Chondrocyte (in vitro differentiated cells): ENCODE measurements at regions not wholly inside any gene's neighbourhood (a gene's known extent, or its start where the extent isn't known, plus 50 kb on each side); places are given as distances from the start of the nearest gene placed in this dataset.
A peak's percentile ranks its signal among the peaks of the same experiment; 100 is the strongest.
"Not testable (repeated sequence)": the region's sequence is repeated elsewhere in the genome, so short reads cannot be mapped to it uniquely, and the experiment has no call there.

Source experiments
- DNase-seq: peaks from one replicate; pipeline ENCODE4 v3.0.0; 2021; ENCODE audit warnings: mixed read lengths, low spot score
- H3K27ac Mint-ChIP-seq: one replicate; pipeline ENCODE4 v1.8.0; 2021; ENCODE audit warnings: mild to moderate bottlenecking, moderate library complexity, mixed read lengths; ENCODE audit not compliant: unreplicated experiment
- H3K27me3 Mint-ChIP-seq: 2 replicates; pipeline ENCODE4 v1.8.0; 2021; ENCODE audit warnings: low read depth, mixed read lengths
- H3K36me3 Mint-ChIP-seq: 2 replicates; pipeline ENCODE4 v1.8.0; 2021; ENCODE audit warnings: low read depth, mixed read lengths
- H3K4me1 Mint-ChIP-seq: 2 replicates; pipeline ENCODE4 v1.8.0; 2021; ENCODE audit warnings: low read depth, mild to moderate bottlenecking, mixed read lengths
- H3K4me3 Mint-ChIP-seq: one replicate; pipeline ENCODE4 v1.8.0; 2021; ENCODE audit warnings: mild to moderate bottlenecking, moderate library complexity, mixed read lengths; ENCODE audit not compliant: unreplicated experiment
- H3K9me3 Mint-ChIP-seq: 2 replicates; pipeline ENCODE4 v1.8.0; 2021; ENCODE audit warnings: low read depth, mixed read lengths
- CTCF ChIP-seq: fragments of 200-600 bp; sonication (generic); IDR thresholded peaks from 2 replicates; pipeline ENCODE4 v1.5.0; 2021; ENCODE audit warnings: antibody characterized with exemption, mild to moderate bottlenecking, moderate library complexity

- no peaks in the 10 kb centered on the region for H3K9me3 Mint-ChIP-seq
- peak overlapping the region; percentile 33 for H3K4me3 Mint-ChIP-seq
- no peak for DNase-seq
- H3K4me1 Mint-ChIP-seq, result peaks cover 83% of the 10 kb centered on the region
- H3K27ac Mint-ChIP-seq, result peak overlapping the region; percentile 88
- H3K36me3 Mint-ChIP-seq, result no peaks in the 10 kb centered on the region
- no peaks in the 10 kb centered on the region for H3K27me3 Mint-ChIP-seq
- TF ChIP-seq CTCF, result no peak
Observed at GRCh38 chr5:60495644-60496520, 204.1 kb downstream of the DEPDC1B start.

- Mint-ChIP-seq H3K27me3 (no peaks in the 10 kb centered on the region), H3K4me1 (peaks cover 90% of the 10 kb centered on the region), H3K36me3 (no peaks in the 10 kb centered on the region), H3K27ac (peak overlapping the region; percentile 79), H3K9me3 (no peaks in the 10 kb centered on the region), H3K4me3 (peak overlapping the region; percentile 33)
- no peak for TF ChIP-seq CTCF
- no peak for DNase-seq
Observed at GRCh38 chr5:60494635-60495034, 205.3 kb downstream of the DEPDC1B start.

- no peaks in the 10 kb centered on the region for H3K36me3 Mint-ChIP-seq
- H3K27me3 Mint-ChIP-seq, result no peaks in the 10 kb centered on the region
- peak overlapping the region; percentile 79 for H3K27ac Mint-ChIP-seq
- peak overlapping the region; percentile 33 for H3K4me3 Mint-ChIP-seq
- peaks cover 90% of the 10 kb centered on the region for H3K4me1 Mint-ChIP-seq
- no peak for DNase-seq
- H3K9me3 Mint-ChIP-seq, result no peaks in the 10 kb centered on the region
- no peak for TF ChIP-seq CTCF
Observed at GRCh38 chr5:60494144-60494543, 205.8 kb downstream of the DEPDC1B start.

- Mint-ChIP-seq H3K27ac (peak overlapping the region; percentile 86), H3K4me1 (peaks cover 90% of the 10 kb centered on the region), H3K27me3 (no peaks in the 10 kb centered on the region), H3K4me3 (peak overlapping the region; percentile 45), H3K9me3 (no peaks in the 10 kb centered on the region), H3K36me3 (no peaks in the 10 kb centered on the region)
- DNase-seq, result no peak
- TF ChIP-seq CTCF, result no peak
Observed at GRCh38 chr5:60493372-60493771, 206.6 kb downstream of the DEPDC1B start.

GRCh38 chr5:60492958-60493357 lies 207.0 kb downstream of the DEPDC1B start:
- Mint-ChIP-seq H3K4me3 (peak overlapping the region; percentile 45), H3K36me3 (no peaks in the 10 kb centered on the region), H3K27ac (peak overlapping the region; percentile 86), H3K4me1 (peaks cover 90% of the 10 kb centered on the region), H3K9me3 (no peaks in the 10 kb centered on the region), H3K27me3 (no peaks in the 10 kb centered on the region)
- no peak for DNase-seq
- TF ChIP-seq CTCF, result no peak

- not testable (repeated sequence) for H3K36me3 Mint-ChIP-seq, H3K9me3 Mint-ChIP-seq, H3K27ac Mint-ChIP-seq, H3K4me3 Mint-ChIP-seq, H3K27me3 Mint-ChIP-seq, DNase-seq
- peaks cover 90% of the 10 kb centered on the region for H3K4me1 Mint-ChIP-seq
Observed at GRCh38 chr5:60492358-60492757, 207.6 kb downstream of the DEPDC1B start.
